Calu3 (cell line): ENCODE measurements at regions not wholly inside any gene's neighbourhood (a gene's known extent, or its start where the extent isn't known, plus 50 kb on each side); places are given as distances from the start of the nearest gene placed in this dataset.

ENCODE experiments used
- BruUV-seq: library from RNA; stranded (reverse); fragments of 400-500 nt; replicated peaks from 2 replicates; lab custom pipeline; 2021; lab: Mats Ljungman, UMichigan
- CTCF ChIA-PET: fragments of 300-600 bp; sonication (Branson Sonifier 250); formaldehyde crosslinking; loops from one replicate; lab custom pipeline; 2022; ENCODE audit warnings: antibody characterized with exemption; lab: Charles Lee
- DNase-seq: peaks from one replicate; pipeline ENCODE4 v3.0.0; 2022
- H3K27ac Mint-ChIP-seq: one replicate; pipeline ENCODE4 v1.8.0; 2022; ENCODE audit warnings: mixed read lengths; ENCODE audit not compliant: unreplicated experiment
- H3K27me3 Mint-ChIP-seq: one replicate; pipeline ENCODE4 v1.8.0; 2022; ENCODE audit warnings: mixed read lengths; ENCODE audit not compliant: unreplicated experiment
- H3K36me3 Mint-ChIP-seq: one replicate; pipeline ENCODE4 v1.8.0; 2022; ENCODE audit warnings: mild to moderate bottlenecking, moderate library complexity, mixed read lengths; ENCODE audit not compliant: insufficient read depth, unreplicated experiment
- H3K4me1 Mint-ChIP-seq: one replicate; pipeline ENCODE4 v1.8.0; 2022; ENCODE audit warnings: mild to moderate bottlenecking, low read depth, mixed read lengths; ENCODE audit not compliant: unreplicated experiment
- H3K4me3 Mint-ChIP-seq: one replicate; pipeline ENCODE4 v1.8.0; 2022; ENCODE audit warnings: mild to moderate bottlenecking, low read depth, moderate library complexity, mixed read lengths; ENCODE audit not compliant: unreplicated experiment
- H3K9me3 Mint-ChIP-seq: one replicate; pipeline ENCODE4 v1.8.0; 2022; ENCODE audit warnings: low read depth, mixed read lengths; ENCODE audit not compliant: unreplicated experiment
- intact Hi-C: fragments of 100-400 bp; cut with micrococcal nuclease; formaldehyde crosslinking; loops from one replicate; pipeline ENCODE4 v1.10.0; 2022; ENCODE audit not compliant: unreplicated experiment
- TF ChIP-seq, protein P1 (sequence below): fragments of 200-600 bp; IDR thresholded peaks from one replicate; pipeline ENCODE4 v1.8.0; 2022; ENCODE audit warnings: antibody characterized with exemption; ENCODE audit not compliant: unreplicated experiment

DNA sequence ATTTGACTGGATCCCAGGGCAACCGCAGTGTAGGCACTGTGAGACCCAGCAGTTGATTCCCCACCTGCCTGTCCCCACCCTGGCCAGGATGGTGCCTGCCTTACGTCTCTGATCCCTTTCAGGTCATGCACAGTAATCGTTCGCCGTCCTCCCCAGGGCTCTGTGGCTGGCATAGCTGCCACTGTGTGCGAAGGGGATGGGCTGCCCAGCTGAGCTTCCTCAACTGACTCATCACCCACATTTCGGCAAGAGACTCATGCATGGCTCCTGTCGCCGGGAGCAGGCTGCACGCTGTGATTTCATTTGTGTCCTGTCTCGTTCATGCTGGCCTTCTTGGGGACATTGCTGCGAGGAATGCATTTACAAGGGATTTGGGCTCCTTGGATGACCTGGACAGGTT lies 252.4 kb downstream of the KLF6 start:
- H3K36me3 Mint-ChIP-seq = no peaks in the 10 kb centered on the region
- peaks cover 21% of the 10 kb centered on the region for H3K4me1 Mint-ChIP-seq
- H3K9me3 Mint-ChIP-seq = no peaks in the 10 kb centered on the region
- peak; percentile 73 for DNase-seq
- H3K27ac Mint-ChIP-seq = peak overlapping the region; percentile 5
- no peaks in the 10 kb centered on the region for H3K27me3 Mint-ChIP-seq
- CTCF ChIA-PET = interaction anchor here (0.7 kb wide), 1 partner anchor 782 kb away, joined by 3 read pairs; no protein-coding TSS in a partner anchor
- intact Hi-C loops = no loop called here
- TF ChIP-seq, protein P1, sequence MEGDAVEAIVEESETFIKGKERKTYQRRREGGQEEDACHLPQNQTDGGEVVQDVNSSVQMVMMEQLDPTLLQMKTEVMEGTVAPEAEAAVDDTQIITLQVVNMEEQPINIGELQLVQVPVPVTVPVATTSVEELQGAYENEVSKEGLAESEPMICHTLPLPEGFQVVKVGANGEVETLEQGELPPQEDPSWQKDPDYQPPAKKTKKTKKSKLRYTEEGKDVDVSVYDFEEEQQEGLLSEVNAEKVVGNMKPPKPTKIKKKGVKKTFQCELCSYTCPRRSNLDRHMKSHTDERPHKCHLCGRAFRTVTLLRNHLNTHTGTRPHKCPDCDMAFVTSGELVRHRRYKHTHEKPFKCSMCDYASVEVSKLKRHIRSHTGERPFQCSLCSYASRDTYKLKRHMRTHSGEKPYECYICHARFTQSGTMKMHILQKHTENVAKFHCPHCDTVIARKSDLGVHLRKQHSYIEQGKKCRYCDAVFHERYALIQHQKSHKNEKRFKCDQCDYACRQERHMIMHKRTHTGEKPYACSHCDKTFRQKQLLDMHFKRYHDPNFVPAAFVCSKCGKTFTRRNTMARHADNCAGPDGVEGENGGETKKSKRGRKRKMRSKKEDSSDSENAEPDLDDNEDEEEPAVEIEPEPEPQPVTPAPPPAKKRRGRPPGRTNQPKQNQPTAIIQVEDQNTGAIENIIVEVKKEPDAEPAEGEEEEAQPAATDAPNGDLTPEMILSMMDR = no peak
- BruUV-seq = no TSS peak
- H3K4me3 Mint-ChIP-seq = peak overlapping the region; percentile 10

DNA sequence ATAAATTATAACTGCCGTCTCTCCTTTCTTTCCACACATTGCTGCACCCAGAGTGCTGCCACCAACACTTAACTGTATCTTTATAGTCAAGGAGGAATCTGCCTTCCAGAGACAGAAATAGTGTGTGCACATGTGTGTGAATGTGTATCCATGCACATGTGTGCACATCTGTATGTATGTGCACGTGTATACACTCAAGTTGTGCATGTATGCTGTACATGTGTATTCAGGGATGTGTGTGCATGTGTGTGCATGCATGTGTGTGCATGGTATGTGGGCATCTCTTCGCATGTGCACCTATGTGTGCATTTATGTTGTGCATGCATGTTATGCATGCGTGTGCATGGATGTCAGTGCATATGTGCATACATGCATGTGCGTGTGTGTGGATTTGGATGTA lies 253.3 kb downstream of the KLF6 start:
- H3K9me3 Mint-ChIP-seq = no peaks in the 10 kb centered on the region
- intact Hi-C loops = no loop called here
- peaks cover 21% of the 10 kb centered on the region for H3K4me1 Mint-ChIP-seq
- TF ChIP-seq, protein P1 = no peak
- no peak overlapping the region for H3K27ac Mint-ChIP-seq
- CTCF ChIA-PET = no interaction called here
- H3K4me3 Mint-ChIP-seq = no peak overlapping the region
- H3K27me3 Mint-ChIP-seq = no peaks in the 10 kb centered on the region
- BruUV-seq = no TSS peak
- H3K36me3 Mint-ChIP-seq = no peaks in the 10 kb centered on the region
- DNase-seq = no peak

DNA sequence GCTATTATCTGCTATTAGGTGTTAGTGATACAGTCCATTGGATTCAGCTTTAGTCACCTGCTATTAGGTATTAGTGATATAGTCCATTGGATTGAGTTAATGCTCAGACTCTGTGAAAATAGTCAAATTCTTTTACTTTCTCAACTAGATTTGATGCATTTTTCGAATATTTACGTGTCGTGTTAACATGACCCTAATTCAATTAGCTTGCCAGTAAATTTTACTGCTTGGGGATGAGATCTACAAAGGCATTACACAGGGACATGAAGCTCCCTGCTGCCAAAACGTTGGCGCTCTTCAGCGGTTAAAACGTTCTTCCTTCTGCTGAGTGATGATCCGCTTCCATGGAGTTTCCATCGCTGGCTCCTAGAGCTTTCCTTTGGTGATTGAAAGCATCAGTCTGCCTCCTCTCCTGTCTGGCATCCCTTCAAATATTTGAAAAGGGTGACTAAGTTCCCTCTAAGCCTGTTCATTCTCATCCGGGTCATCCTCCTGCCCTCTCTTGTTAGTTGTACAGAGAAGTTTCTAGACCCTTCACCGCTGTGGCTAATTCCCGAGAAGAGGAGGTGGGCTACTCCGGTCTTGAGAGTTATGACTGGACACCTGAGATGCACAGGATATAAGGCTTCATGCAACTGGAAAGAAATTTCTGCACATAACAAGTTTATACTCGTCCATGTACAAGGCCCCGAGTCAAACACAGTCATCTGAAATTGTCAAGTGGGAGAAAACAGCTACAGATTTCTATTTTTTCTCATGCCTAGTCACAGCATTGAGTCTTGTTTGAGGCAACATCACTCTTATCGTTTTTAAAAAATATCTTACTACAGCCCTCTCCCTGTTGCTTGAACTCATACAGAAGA lies 254.0 kb downstream of the KLF6 start:
- H3K27me3 Mint-ChIP-seq = no peaks in the 10 kb centered on the region

DNA sequence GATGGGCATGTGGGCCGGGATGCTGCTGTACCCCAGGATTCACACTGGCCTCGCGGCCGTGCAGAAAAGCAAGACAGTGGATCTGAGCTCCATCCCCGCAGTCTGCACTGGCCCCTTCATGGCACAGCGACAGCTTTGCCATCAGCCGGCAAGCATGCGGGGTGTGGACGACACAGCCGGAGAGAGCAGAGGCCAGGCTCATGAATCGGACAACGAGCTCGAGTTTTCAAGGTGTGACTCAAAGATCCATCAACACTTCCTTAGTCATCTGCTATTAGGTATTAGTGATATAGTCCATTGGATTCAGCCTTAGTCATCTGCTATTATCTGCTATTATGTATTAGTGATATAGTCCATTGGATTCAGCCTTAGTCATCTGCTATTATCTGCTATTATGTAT lies 254.7 kb downstream of the KLF6 start:
- BruUV-seq = no TSS peak
- no peaks in the 10 kb centered on the region for H3K9me3 Mint-ChIP-seq
- no peak for DNase-seq
- H3K4me1 Mint-ChIP-seq = peaks cover 30% of the 10 kb centered on the region
- no peak overlapping the region for H3K27ac Mint-ChIP-seq
- CTCF ChIA-PET = no interaction called here
- H3K4me3 Mint-ChIP-seq = no peak overlapping the region
- no peaks in the 10 kb centered on the region for H3K36me3 Mint-ChIP-seq
- intact Hi-C loops = no loop called here
- TF ChIP-seq, protein P1 = no peak
- H3K27me3 Mint-ChIP-seq = no peaks in the 10 kb centered on the region

More for the DNA sequence above, 254.0 kb downstream of the KLF6 start:
- Mint-ChIP-seq H3K36me3 (no peaks in the 10 kb centered on the region), H3K4me3 (no peak overlapping the region), H3K9me3 (no peaks in the 10 kb centered on the region), H3K4me1 (peaks cover 24% of the 10 kb centered on the region), H3K27ac (no peak overlapping the region)
- BruUV-seq = no TSS peak
- CTCF ChIA-PET = no interaction called here
- intact Hi-C loops = no loop called here
- TF ChIP-seq, protein P1 = no peak
- DNase-seq = no peak
